GM12874 (cell line): ENCODE measurements at regions not wholly inside any gene's neighbourhood (a gene's known extent, or its start where the extent isn't known, plus 50 kb on each side); places are given as distances from the start of the nearest gene placed in this dataset.

Experiments used
- CTCF ChIP-seq: IDR thresholded peaks from 2 replicates; pipeline ENCODE4 v1.5.1; 2011; ENCODE audit warnings: low read depth, mild to moderate bottlenecking, control low read depth, low read length, moderate library complexity; ENCODE audit not compliant: insufficient read depth

GRCh38 chr10:44316187-44316921, 68.5 kb downstream of the CXCL12 start:
- TF ChIP-seq CTCF: no peak

GRCh38 chr10:44314802-44315460, 70.0 kb downstream of the CXCL12 start:
- no peak for TF ChIP-seq CTCF

- no peak for TF ChIP-seq CTCF
These were observed 71.1 kb downstream of the CXCL12 start for GRCh38 chr10:44313761-44314165.

GRCh38 chr10:44312401-44312800, 72.5 kb downstream of the CXCL12 start:
- no peak for TF ChIP-seq CTCF

- TF ChIP-seq CTCF: no peak
These were observed 73.3 kb downstream of the CXCL12 start for GRCh38 chr10:44311563-44312051.

- peak; percentile 74 for TF ChIP-seq CTCF
These were observed 73.9 kb downstream of the CXCL12 start for GRCh38 chr10:44310762-44311562.
